ENCODE measurements at regions not wholly inside any gene's neighbourhood (a gene's known extent, or its start where the extent isn't known, plus 50 kb on each side); places are given as distances from the start of the nearest gene placed in this dataset.
A peak's percentile ranks its signal among the peaks of the same experiment; 100 is the strongest.

DNA sequence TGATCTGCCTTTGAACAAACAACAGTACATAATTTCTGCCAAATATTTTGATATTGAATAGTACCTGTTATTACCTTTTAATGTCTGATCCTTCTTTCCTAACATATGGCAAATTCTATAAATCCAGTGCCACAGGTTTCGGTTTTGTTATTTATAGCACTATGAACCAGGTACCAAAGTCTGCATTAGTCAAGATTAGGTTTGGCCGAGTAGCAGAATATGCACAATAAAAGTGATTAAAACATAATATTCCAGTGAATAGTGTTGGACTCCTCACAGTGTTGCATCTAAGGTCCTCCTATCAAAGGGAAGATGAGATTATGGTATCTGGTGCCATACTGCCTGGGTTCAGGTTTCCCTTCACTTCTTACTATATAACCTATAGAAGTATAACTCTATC is 599.0 kb downstream of the ZPLD1 start:
- Histone ChIP-seq H2AFZ (ENCODE audit: low read depth, low read length) (no peak overlapping the region), H3K79me2 (ENCODE audit: insufficient read depth, low read length) (no peaks in the 10 kb centered on the region), H3K36me3 (ENCODE audit: insufficient read depth, low read length) (no peaks in the 10 kb centered on the region), H4K20me1 (ENCODE audit: insufficient read depth, low read length) (no peaks in the 10 kb centered on the region), H3K4me2 (ENCODE audit: insufficient read depth, low read length) (no peak overlapping the region), H3K27ac (ENCODE audit: low read length) (no peak overlapping the region), H3K27me3 (ENCODE audit: insufficient read depth, low read length, poor library complexity) (no peaks in the 10 kb centered on the region), H3K4me3 (ENCODE audit: low read depth in 1 of 2, low read length in 2 of 2) (no peak overlapping the region), H3K4me1 (ENCODE audit: insufficient read depth, low read length) (no peaks in the 10 kb centered on the region), H3K9me3 (ENCODE audit: insufficient read depth, low read length, severe bottlenecking) (no peaks in the 10 kb centered on the region), H3K9ac (ENCODE audit: low read depth, low read length) (no peak overlapping the region)
- ATAC-seq (ENCODE audit: insufficient read depth, low read depth) (no peak), DNase-seq (no peak)
- no peak for TF ChIP-seq EZH2 (IDR thresholded peaks at IDR 0.05; ENCODE audit: borderline replicate concordance, low read depth, low read length, severe bottlenecking)
- TF ChIP-seq, protein P1, sequence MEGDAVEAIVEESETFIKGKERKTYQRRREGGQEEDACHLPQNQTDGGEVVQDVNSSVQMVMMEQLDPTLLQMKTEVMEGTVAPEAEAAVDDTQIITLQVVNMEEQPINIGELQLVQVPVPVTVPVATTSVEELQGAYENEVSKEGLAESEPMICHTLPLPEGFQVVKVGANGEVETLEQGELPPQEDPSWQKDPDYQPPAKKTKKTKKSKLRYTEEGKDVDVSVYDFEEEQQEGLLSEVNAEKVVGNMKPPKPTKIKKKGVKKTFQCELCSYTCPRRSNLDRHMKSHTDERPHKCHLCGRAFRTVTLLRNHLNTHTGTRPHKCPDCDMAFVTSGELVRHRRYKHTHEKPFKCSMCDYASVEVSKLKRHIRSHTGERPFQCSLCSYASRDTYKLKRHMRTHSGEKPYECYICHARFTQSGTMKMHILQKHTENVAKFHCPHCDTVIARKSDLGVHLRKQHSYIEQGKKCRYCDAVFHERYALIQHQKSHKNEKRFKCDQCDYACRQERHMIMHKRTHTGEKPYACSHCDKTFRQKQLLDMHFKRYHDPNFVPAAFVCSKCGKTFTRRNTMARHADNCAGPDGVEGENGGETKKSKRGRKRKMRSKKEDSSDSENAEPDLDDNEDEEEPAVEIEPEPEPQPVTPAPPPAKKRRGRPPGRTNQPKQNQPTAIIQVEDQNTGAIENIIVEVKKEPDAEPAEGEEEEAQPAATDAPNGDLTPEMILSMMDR (IDR thresholded peaks at IDR 0.05; ENCODE audit: borderline replicate concordance, extremely low read depth, low read length, poor library complexity, severe bottlenecking): no peak

DNA sequence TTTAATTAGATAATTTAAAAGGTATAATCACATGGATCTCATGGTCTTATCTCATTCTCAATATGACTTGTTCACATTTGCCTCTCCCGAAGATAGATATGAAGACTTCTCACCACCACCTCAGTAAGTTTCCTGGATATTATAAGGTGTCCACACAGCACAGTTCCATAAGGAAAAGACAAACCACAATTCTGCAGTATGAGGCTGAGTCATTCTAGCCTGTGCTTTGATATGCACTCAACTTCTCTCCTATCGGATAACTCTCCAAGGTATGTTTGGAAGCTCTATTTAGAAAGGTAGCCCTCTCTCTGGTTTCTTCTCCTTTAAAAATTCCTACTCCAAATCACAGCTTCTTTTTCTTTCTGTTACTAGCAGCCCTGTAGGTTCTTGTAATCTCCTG is 612.8 kb downstream of the ZPLD1 start:
- Histone ChIP-seq H3K36me3 (ENCODE audit: insufficient read depth, low read length) (no peaks in the 10 kb centered on the region), H3K4me3 (ENCODE audit: low read depth in 1 of 2, low read length in 2 of 2) (no peak overlapping the region), H3K4me2 (ENCODE audit: insufficient read depth, low read length) (peak overlapping the region; percentile 23; the same call in 1 of the 2 replicates), H2AFZ (ENCODE audit: low read depth, low read length) (no peak overlapping the region), H3K9me3 (ENCODE audit: insufficient read depth, low read length, severe bottlenecking) (no peaks in the 10 kb centered on the region), H3K27me3 (ENCODE audit: insufficient read depth, low read length, poor library complexity) (no peaks in the 10 kb centered on the region), H3K79me2 (ENCODE audit: insufficient read depth, low read length) (no peaks in the 10 kb centered on the region), H4K20me1 (ENCODE audit: insufficient read depth, low read length) (no peaks in the 10 kb centered on the region), H3K27ac (ENCODE audit: low read length) (peak overlapping the region; percentile 36; the same call in 1 of the 2 replicates), H3K9ac (ENCODE audit: low read depth, low read length) (no peak overlapping the region), H3K4me1 (ENCODE audit: insufficient read depth, low read length) (peaks cover 27% of the 10 kb centered on the region)
- TF ChIP-seq, protein P1 (IDR thresholded peaks at IDR 0.05; ENCODE audit: borderline replicate concordance, extremely low read depth, low read length, poor library complexity, severe bottlenecking): no peak
- TF ChIP-seq EZH2 (IDR thresholded peaks at IDR 0.05; ENCODE audit: borderline replicate concordance, low read depth, low read length, severe bottlenecking): no peak
- DNase-seq: no peak
- no peak for ATAC-seq (ENCODE audit: insufficient read depth, low read depth)

DNA sequence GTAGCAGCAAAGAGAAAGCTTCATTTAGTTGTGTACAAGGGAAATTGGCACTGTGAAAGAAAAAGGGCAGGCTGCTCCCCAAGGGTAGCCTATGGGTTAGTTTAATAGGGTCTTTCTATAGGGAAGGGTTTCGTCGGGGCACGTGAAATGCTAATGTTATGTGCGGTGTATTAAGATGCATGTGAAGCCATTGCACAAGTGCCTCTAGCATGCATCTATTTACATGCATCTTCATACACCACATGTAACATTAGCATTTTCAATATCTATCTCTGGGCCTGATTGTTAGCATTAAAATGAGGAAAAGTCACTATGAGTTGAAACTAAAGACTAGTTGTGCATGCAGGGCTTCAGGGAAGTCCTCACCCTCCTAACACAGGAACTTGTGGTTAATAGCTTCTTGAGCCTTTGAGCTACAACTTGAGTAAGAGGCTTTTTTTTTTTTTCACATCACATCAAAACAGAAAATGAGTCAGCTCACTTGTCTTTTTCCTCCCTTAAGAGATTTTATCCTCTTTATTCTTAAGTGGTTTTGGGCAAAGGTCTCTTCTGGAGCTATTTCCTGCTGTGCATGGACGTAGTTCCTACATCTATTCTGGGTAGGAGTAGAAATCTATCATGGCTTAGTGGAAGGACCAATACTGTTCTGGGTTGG is 613.4 kb downstream of the ZPLD1 start:
- peak; percentile 96 for ATAC-seq (ENCODE audit: insufficient read depth, low read depth)
- TF ChIP-seq EZH2 (IDR thresholded peaks at IDR 0.05; ENCODE audit: borderline replicate concordance, low read depth, low read length, severe bottlenecking): no peak
- TF ChIP-seq, protein P1 (IDR thresholded peaks at IDR 0.05; ENCODE audit: borderline replicate concordance, extremely low read depth, low read length, poor library complexity, severe bottlenecking): no peak

More for the DNA sequence above, 613.4 kb downstream of the ZPLD1 start:
- no peaks in the 10 kb centered on the region for H3K9me3 ChIP-seq (ENCODE audit: insufficient read depth, low read length, severe bottlenecking)
- H3K27me3 ChIP-seq (ENCODE audit: insufficient read depth, low read length, poor library complexity): no peaks in the 10 kb centered on the region
- H3K79me2 ChIP-seq (ENCODE audit: insufficient read depth, low read length): no peaks in the 10 kb centered on the region
- H3K27ac ChIP-seq (ENCODE audit: low read length): peak overlapping the region; percentile 36; the same call in 1 of the 2 replicates
- H3K9ac ChIP-seq (ENCODE audit: low read depth, low read length): no peak overlapping the region
- peak overlapping the region; percentile 23; the same call in 1 of the 2 replicates for H3K4me2 ChIP-seq (ENCODE audit: insufficient read depth, low read length)
- H3K4me3 ChIP-seq (ENCODE audit: low read depth in 1 of 2, low read length in 2 of 2): no peak overlapping the region
- H4K20me1 ChIP-seq (ENCODE audit: insufficient read depth, low read length): no peaks in the 10 kb centered on the region
- no peak overlapping the region for H2AFZ ChIP-seq (ENCODE audit: low read depth, low read length)
- peak; percentile 47 for DNase-seq
- no peaks in the 10 kb centered on the region for H3K36me3 ChIP-seq (ENCODE audit: insufficient read depth, low read length)
- H3K4me1 ChIP-seq (ENCODE audit: insufficient read depth, low read length): peaks cover 27% of the 10 kb centered on the region
